ENCODE measurements at regions not wholly inside any gene's neighbourhood (a gene's known extent, or its start where the extent isn't known, plus 50 kb on each side); places are given as distances from the start of the nearest gene placed in this dataset.

DNA sequence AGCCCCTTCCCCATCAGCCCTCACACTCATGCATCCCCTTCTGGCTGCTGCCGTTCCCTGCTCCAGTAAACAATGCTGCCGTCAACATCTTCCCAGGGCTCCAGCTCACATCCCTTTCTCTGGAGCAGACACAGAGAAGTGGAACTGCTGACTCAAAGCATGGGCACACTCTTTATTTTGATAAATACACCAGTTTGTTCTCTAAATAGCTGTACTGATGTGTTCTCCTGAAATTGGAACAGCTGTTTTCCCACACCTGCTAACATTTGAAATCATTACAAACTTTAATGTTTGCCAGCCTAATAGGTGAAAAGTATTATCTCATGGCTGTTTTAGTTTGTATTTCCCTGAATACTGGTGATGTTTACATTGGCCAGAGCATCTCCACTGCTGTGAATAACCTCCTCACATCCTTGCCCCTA, 102.1 kb upstream of the NXT1 start:
- TF ChIP-seq GABPA (IDR thresholded peaks at IDR 0.05 in 1 of 2, conservative IDR thresholded peaks at IDR 0.05 in 1 of 2) (no peak), HNF4G (IDR thresholded peaks at IDR 0.05) (no peak), YY1 (IDR thresholded peaks at IDR 0.05) (no peak)
- TF ChIP-seq, protein P1, sequence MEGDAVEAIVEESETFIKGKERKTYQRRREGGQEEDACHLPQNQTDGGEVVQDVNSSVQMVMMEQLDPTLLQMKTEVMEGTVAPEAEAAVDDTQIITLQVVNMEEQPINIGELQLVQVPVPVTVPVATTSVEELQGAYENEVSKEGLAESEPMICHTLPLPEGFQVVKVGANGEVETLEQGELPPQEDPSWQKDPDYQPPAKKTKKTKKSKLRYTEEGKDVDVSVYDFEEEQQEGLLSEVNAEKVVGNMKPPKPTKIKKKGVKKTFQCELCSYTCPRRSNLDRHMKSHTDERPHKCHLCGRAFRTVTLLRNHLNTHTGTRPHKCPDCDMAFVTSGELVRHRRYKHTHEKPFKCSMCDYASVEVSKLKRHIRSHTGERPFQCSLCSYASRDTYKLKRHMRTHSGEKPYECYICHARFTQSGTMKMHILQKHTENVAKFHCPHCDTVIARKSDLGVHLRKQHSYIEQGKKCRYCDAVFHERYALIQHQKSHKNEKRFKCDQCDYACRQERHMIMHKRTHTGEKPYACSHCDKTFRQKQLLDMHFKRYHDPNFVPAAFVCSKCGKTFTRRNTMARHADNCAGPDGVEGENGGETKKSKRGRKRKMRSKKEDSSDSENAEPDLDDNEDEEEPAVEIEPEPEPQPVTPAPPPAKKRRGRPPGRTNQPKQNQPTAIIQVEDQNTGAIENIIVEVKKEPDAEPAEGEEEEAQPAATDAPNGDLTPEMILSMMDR (IDR thresholded peaks at IDR 0.05; ENCODE audit: low read depth, low read length, missing input control), result no peak
